OCI-LY7 (cell line): ENCODE measurements at regions not wholly inside any gene's neighbourhood (a gene's known extent, or its start where the extent isn't known, plus 50 kb on each side); places are given as distances from the start of the nearest gene placed in this dataset.

Experiments
- CTCF ChIP-seq: fragments of 200-600 bp; sonication (generic); conservative IDR thresholded peaks from 2 replicates; pipeline ENCODE4 v1.5.1; 2014; ENCODE audit warnings: mild to moderate bottlenecking, antibody characterized with exemption, low read length, moderate library complexity, mixed read lengths
- EZH2phosphoT487 ChIP-seq: fragments of 200-600 bp; sonication (generic); IDR thresholded peaks from 2 replicates; pipeline ENCODE4 v1.6.1; 2018; ENCODE audit warnings: low read depth, borderline replicate concordance, mild to moderate bottlenecking, mixed run types, antibody characterized with exemption, low read length, moderate library complexity, mixed read lengths

- TF ChIP-seq CTCF (no peak), EZH2phosphoT487 (no peak)
These were observed 123.9 kb upstream of the CDK13 start for GRCh38 chr7:39826166-39826565.
